OCI-LY1 (cell line): ENCODE measurements at regions not wholly inside any gene's neighbourhood (a gene's known extent, or its start where the extent isn't known, plus 50 kb on each side); places are given as distances from the start of the nearest gene placed in this dataset.

Experiments
- H2AFZ ChIP-seq: fragments of 200-600 bp; sonication (generic), shearing (Covaris generic); 2 replicates; pipeline ENCODE4 v1.6.0; 2014; ENCODE audit warnings: antibody characterized with exemption, mild to moderate bottlenecking, low read length
- H3F3A ChIP-seq: fragments of 200-600 bp; sonication (generic), shearing (Covaris generic); 2 replicates; pipeline ENCODE4 v1.6.0; 2014; ENCODE audit warnings: mild to moderate bottlenecking, antibody characterized with exemption, low read length, moderate library complexity; ENCODE audit not compliant: insufficient read depth
- H3K27ac ChIP-seq: fragments of 200-600 bp; sonication (generic); 2 replicates; pipeline ENCODE4 v1.5.1; 2014; ENCODE audit warnings: low read length, mixed run types, mild to moderate bottlenecking, low read depth; ENCODE audit not compliant: poor library complexity, severe bottlenecking
- H3K27me3 ChIP-seq: fragments of 200-600 bp; sonication (generic); 2 replicates; pipeline ENCODE4 v1.6.0; 2014; ENCODE audit warnings: antibody characterized with exemption, mild to moderate bottlenecking, low read length, moderate library complexity; ENCODE audit not compliant: insufficient read depth
- H3K36me3 ChIP-seq: fragments of 200-600 bp; sonication (generic); 2 replicates; pipeline ENCODE4 v1.6.1; 2014; ENCODE audit warnings: mild to moderate bottlenecking, antibody characterized with exemption, low read length, moderate library complexity, mixed read lengths; ENCODE audit not compliant: insufficient read depth
- H3K4me1 ChIP-seq: fragments of 200-600 bp; sonication (generic); 2 replicates; pipeline ENCODE4 v1.5.1; 2014; ENCODE audit warnings: mild to moderate bottlenecking, low read length, moderate library complexity; ENCODE audit not compliant: insufficient read depth, severe bottlenecking
- H3K4me2 ChIP-seq: fragments of 200-600 bp; sonication (generic), shearing (Covaris generic); 2 replicates; pipeline ENCODE4 v1.6.1; 2014; ENCODE audit warnings: low read length
- H3K4me3 ChIP-seq: fragments of 200-600 bp; sonication (generic); 2 replicates; pipeline ENCODE4 v1.5.1; 2014; ENCODE audit warnings: low read length, low read depth, mild to moderate bottlenecking, mixed read lengths; ENCODE audit not compliant: poor library complexity, severe bottlenecking
- H3K79me2 ChIP-seq: fragments of 200-600 bp; shearing (Covaris generic); 2 replicates; pipeline ENCODE4 v1.6.1; 2016; ENCODE audit warnings: mixed run types, low read length, mixed read lengths; ENCODE audit not compliant: insufficient read depth
- H3K9ac ChIP-seq: fragments of 200-600 bp; sonication (generic), shearing (Covaris generic); 2 replicates; pipeline ENCODE4 v1.6.1; 2014; ENCODE audit warnings: mild to moderate bottlenecking, low read length, mixed read lengths
- H3K9me2 ChIP-seq: fragments of 200-600 bp; sonication (generic), shearing (Covaris generic); 2 replicates; pipeline ENCODE4 v1.6.1; 2014; ENCODE audit warnings: low read depth, mild to moderate bottlenecking, low read length, mixed read lengths
- H3K9me3 ChIP-seq: fragments of 200-600 bp; shearing (Covaris generic); 2 replicates; pipeline ENCODE4 v1.6.1; 2014; ENCODE audit warnings: low read length, mixed read lengths
- H4K20me1 ChIP-seq: fragments of 200-600 bp; sonication (generic), shearing (Covaris generic); 2 replicates; pipeline ENCODE4 v1.6.0; 2016; ENCODE audit warnings: mild to moderate bottlenecking, low read length; ENCODE audit not compliant: insufficient read depth
- EZH2 ChIP-seq: fragments of 200-600 bp; sonication (generic), shearing (Covaris generic); IDR thresholded peaks from 2 replicates; pipeline ENCODE4 v1.8.0; 2017; ENCODE audit warnings: borderline replicate concordance, mixed run types, mild to moderate bottlenecking, antibody characterized with exemption, low read length, moderate library complexity, mixed read lengths
- TF ChIP-seq, protein P1 (sequence below): fragments of 200-600 bp; sonication (generic), shearing (Covaris generic); IDR thresholded peaks from 2 replicates; pipeline ENCODE4 v1.5.1; 2017; ENCODE audit warnings: mild to moderate bottlenecking, antibody characterized with exemption, low read length, moderate library complexity, mixed read lengths

DNA sequence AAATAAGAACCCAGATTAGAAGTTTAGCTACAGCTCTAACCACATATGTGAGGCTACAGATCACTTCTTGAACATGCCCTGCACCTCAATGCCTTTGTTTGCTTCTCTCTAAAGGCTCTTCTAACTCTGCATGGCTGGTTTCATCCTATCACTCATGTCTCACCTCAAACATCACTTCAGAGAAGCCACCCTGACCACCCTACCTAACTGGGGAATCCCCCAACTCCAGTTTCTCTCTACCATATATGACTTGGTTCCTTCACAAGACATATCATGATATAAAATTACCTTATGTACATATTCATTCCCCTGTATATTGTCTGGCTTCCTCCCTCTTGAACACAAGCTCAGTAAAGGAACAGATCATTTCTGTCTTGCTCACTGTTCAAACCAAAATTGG, 250.2 kb upstream of the GRIP1 start:
- Histone ChIP-seq H3F3A (no peaks in the 10 kb centered on the region), H3K36me3 (no peaks in the 10 kb centered on the region)
- TF ChIP-seq, protein P1, sequence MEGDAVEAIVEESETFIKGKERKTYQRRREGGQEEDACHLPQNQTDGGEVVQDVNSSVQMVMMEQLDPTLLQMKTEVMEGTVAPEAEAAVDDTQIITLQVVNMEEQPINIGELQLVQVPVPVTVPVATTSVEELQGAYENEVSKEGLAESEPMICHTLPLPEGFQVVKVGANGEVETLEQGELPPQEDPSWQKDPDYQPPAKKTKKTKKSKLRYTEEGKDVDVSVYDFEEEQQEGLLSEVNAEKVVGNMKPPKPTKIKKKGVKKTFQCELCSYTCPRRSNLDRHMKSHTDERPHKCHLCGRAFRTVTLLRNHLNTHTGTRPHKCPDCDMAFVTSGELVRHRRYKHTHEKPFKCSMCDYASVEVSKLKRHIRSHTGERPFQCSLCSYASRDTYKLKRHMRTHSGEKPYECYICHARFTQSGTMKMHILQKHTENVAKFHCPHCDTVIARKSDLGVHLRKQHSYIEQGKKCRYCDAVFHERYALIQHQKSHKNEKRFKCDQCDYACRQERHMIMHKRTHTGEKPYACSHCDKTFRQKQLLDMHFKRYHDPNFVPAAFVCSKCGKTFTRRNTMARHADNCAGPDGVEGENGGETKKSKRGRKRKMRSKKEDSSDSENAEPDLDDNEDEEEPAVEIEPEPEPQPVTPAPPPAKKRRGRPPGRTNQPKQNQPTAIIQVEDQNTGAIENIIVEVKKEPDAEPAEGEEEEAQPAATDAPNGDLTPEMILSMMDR = no peak
- TF ChIP-seq EZH2 = no peak

DNA sequence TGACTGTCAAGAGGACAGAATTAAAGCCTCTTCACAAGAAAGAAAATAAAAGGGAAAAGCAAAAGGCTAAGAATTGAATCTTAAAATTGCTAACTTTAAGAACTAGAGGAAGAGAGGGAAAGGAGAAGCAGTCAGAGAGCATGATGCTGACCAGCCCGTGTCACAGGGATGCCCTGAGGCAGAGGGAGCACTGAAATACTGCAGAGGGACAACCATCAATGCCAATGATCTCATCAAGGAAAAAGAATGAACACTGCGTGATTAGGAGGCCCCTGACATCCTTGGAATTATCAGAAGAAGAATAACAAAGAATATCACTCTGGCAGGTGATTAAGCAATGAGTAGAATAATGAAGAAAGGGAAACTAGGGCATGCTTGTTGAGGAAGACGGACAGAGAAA, 252.2 kb upstream of the GRIP1 start:
- Histone ChIP-seq H2AFZ (no peak overlapping the region), H3K9me2 (no peaks in the 10 kb centered on the region), H3K36me3 (no peaks in the 10 kb centered on the region), H4K20me1 (no peaks in the 10 kb centered on the region), H3K9me3 (no peaks in the 10 kb centered on the region), H3K27me3 (no peaks in the 10 kb centered on the region), H3K4me1 (no peaks in the 10 kb centered on the region), H3K27ac (no peak overlapping the region), H3K79me2 (no peaks in the 10 kb centered on the region), H3K4me3 (no peak overlapping the region), H3K9ac (no peak overlapping the region), H3K4me2 (no peak overlapping the region), H3F3A (no peaks in the 10 kb centered on the region)
- no peak for TF ChIP-seq EZH2
- TF ChIP-seq, protein P1 = no peak

More for the DNA sequence above, 250.2 kb upstream of the GRIP1 start:
- no peaks in the 10 kb centered on the region for H3K27me3 ChIP-seq
- no peaks in the 10 kb centered on the region for H3K4me1 ChIP-seq
- no peak overlapping the region for H3K4me3 ChIP-seq
- H2AFZ ChIP-seq = no peak overlapping the region
- H3K9ac ChIP-seq = no peak overlapping the region
- H3K27ac ChIP-seq = no peak overlapping the region
- no peaks in the 10 kb centered on the region for H3K9me2 ChIP-seq
- H3K9me3 ChIP-seq = no peaks in the 10 kb centered on the region
- no peaks in the 10 kb centered on the region for H3K79me2 ChIP-seq
- no peaks in the 10 kb centered on the region for H4K20me1 ChIP-seq
- H3K4me2 ChIP-seq = no peak overlapping the region

DNA sequence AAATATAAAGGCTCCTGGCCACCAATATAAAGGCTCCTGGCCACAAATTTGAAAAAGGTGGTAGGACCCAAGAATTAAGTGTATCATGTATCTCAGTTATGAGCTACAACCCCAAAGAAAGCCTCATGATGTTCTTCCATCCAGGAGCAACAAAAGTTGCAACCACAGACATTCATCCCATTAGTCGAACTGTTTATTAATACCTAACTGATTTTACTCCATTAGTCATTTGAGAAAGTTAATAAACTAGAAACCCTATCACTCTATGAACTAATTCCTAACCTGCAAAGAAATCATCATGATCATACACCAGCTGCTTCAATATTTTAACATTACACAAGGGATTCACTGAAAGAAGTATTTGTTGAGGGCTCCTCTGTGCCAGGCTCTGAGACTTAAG, 253.2 kb upstream of the GRIP1 start:
- Histone ChIP-seq H3F3A (no peaks in the 10 kb centered on the region), H3K9ac (no peak overlapping the region), H3K9me2 (no peaks in the 10 kb centered on the region), H3K4me1 (no peaks in the 10 kb centered on the region), H3K36me3 (no peaks in the 10 kb centered on the region), H4K20me1 (no peaks in the 10 kb centered on the region), H3K4me3 (no peak overlapping the region), H3K4me2 (no peak overlapping the region), H3K79me2 (no peaks in the 10 kb centered on the region), H3K27ac (no peak overlapping the region), H3K27me3 (no peaks in the 10 kb centered on the region), H2AFZ (no peak overlapping the region), H3K9me3 (no peaks in the 10 kb centered on the region)
- TF ChIP-seq, protein P1 = no peak
- no peak for TF ChIP-seq EZH2
